Colonic mucosa (tissue), 4 donors: ENCODE measurements at regions not wholly inside any gene's neighbourhood (a gene's known extent, or its start where the extent isn't known, plus 50 kb on each side); places are given as distances from the start of the nearest gene placed in this dataset.
"Not testable (repeated sequence)": the region's sequence is repeated elsewhere in the genome, so short reads cannot be mapped to it uniquely, and the experiment has no call there.

Source experiments
- DNase-seq: peaks from one replicate; pipeline ENCODE4 v3.0.0-alpha.2; 2020
- H3K27ac ChIP-seq: fragments of 200-600 bp; one replicate; pipeline ENCODE4 v1.8.0; 2021
- H3K27me3 ChIP-seq: fragments of 200-600 bp; one replicate; pipeline ENCODE4 v1.8.0; 2021
- H3K36me3 ChIP-seq: fragments of 200-600 bp; one replicate; pipeline ENCODE4 v1.8.0; 2021
- H3K4me1 ChIP-seq: fragments of 200-600 bp; one replicate; pipeline ENCODE4 v1.8.0; 2021; ENCODE audit warnings: mild to moderate bottlenecking
- H3K4me3 ChIP-seq: fragments of 200-600 bp; one replicate; pipeline ENCODE4 v1.8.0; 2021
- H3K9ac ChIP-seq, 2 donors: one replicate each; pipeline ENCODE4 v1.7.0; 2013; ENCODE audit warnings: control low read depth in 2 of 2, low read depth in 2 of 2, low read length in 2 of 2
- H3K9me3 ChIP-seq: fragments of 200-600 bp; one replicate; pipeline ENCODE4 v1.8.0; 2021
- intact Hi-C: fragments of 100-400 bp; cut with DNase I; formaldehyde crosslinking; loops from one replicate; pipeline ENCODE4 v1.14.1; 2022
- TF ChIP-seq, protein P1 (sequence below): fragments of 200-600 bp; IDR thresholded peaks from one replicate; pipeline ENCODE4 v1.8.0; 2022; ENCODE audit warnings: antibody characterized with exemption, mild to moderate bottlenecking
- donor health status: healthy.
- donor health status: DM: no; HTN: no; CAD: no.
- donor health status: DM: no; HTN: no; CAD: no.

DNA sequence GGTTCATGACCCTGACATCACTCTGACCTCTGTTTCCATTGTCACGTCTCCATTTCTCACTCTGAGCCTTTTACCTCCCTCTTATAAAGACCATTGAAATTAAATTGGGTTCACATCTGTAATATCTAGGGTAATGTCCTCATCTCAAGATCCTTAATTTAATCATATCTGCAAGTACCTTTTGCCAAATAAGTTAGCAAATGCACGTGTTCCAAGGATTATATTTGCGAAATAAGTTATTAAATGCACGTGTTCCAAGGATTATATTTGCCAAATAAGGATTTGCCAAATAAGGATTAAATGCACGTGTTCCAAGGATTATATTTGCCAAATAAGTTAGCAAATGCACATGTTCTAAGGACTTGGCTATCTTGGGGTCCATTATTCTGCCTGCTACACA lies 938.0 kb downstream of the NLGN4X start:
- TF ChIP-seq, protein P1, sequence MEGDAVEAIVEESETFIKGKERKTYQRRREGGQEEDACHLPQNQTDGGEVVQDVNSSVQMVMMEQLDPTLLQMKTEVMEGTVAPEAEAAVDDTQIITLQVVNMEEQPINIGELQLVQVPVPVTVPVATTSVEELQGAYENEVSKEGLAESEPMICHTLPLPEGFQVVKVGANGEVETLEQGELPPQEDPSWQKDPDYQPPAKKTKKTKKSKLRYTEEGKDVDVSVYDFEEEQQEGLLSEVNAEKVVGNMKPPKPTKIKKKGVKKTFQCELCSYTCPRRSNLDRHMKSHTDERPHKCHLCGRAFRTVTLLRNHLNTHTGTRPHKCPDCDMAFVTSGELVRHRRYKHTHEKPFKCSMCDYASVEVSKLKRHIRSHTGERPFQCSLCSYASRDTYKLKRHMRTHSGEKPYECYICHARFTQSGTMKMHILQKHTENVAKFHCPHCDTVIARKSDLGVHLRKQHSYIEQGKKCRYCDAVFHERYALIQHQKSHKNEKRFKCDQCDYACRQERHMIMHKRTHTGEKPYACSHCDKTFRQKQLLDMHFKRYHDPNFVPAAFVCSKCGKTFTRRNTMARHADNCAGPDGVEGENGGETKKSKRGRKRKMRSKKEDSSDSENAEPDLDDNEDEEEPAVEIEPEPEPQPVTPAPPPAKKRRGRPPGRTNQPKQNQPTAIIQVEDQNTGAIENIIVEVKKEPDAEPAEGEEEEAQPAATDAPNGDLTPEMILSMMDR: no peak

DNA sequence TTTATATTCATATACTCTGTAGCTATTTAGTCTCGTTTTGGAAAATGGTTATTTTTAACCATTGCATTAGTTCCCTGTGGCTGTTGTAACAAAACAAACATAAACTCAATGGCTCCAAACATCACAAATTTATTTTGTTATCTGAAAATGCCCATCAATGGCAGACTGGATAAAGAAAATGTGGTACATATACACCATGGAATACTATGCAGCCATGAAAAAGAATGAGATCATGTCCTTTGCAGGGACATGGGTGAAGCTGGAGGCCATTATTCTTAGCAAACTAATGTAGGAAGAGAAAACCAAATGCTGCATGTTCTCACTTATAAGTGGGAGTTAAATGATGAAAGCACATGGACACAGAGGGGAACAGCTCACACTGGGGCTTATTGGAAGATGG lies 938.7 kb downstream of the NLGN4X start:
- H3K9ac ChIP-seq, H3K27me3 ChIP-seq, H3K27ac ChIP-seq, DNase-seq, H3K4me3 ChIP-seq, H3K36me3 ChIP-seq, intact Hi-C loops, H3K9me3 ChIP-seq, H3K4me1 ChIP-seq: not testable (repeated sequence)

More for the DNA sequence above, 938.0 kb downstream of the NLGN4X start:
- H3K27ac ChIP-seq: no peak overlapping the region
- no peak overlapping the region for H3K4me3 ChIP-seq
- H3K27me3 ChIP-seq: no peaks in the 10 kb centered on the region
- H3K9ac ChIP-seq: no peak overlapping the region
- no peaks in the 10 kb centered on the region for H3K36me3 ChIP-seq
- no peaks in the 10 kb centered on the region for H3K9me3 ChIP-seq
- no peaks in the 10 kb centered on the region for H3K4me1 ChIP-seq
- intact Hi-C loops: no loop called here
- DNase-seq: no peak

DNA sequence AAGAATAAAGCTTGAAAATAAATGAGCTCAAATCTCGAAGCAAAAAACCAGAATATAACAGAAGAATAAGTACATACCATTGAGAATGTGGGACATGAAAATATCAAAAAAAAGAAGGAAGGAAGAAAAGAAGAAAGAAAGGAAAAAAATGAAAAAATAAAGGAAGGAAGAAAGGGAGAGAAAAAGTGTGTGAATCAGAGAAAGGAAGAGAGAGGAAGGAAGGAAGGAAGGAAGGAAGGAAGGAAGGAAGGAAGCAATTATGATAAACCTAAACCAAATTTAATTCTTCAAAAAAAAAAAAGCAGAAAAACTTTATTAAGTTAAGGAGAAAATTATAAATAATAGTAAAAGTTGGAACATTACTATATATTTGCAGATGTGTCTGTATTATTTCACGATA lies 949.8 kb downstream of the NLGN4X start:
- Histone ChIP-seq H3K4me1 (no peaks in the 10 kb centered on the region), H3K9ac (no peak overlapping the region), H3K9me3 (no peaks in the 10 kb centered on the region), H3K27me3 (no peaks in the 10 kb centered on the region), H3K27ac (no peak overlapping the region), H3K36me3 (no peaks in the 10 kb centered on the region), H3K4me3 (no peak overlapping the region)
- intact Hi-C loops: no loop called here
- DNase-seq: no peak
- TF ChIP-seq, protein P1: no peak

DNA sequence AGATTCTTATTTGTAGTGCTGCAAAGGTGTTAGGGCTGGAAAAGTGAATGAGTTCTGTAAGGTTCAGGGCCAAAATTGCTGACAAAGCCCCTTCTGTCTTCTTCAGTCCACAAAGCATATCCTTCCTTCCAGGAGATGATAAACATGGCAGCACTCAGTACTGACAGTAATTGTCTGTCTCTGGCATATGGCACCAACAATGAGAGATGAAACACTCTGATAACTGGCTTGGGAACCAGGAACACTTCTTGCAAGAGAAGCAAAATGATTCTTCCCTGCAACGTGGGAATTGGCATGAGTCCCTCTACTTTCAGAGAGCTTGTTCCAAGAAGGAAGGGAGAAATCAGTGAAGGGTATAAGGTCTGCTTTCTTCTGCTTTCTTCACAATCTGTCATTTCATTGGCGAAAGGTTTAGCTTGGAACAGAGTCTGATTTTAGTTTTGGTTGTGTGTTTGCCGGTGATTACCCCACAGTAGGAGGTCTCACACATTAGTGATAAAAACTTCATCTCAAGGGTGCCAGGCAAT lies 963.3 kb downstream of the NLGN4X start:
- TF ChIP-seq, protein P1: no peak
- H3K36me3 ChIP-seq: no peaks in the 10 kb centered on the region
- no peak overlapping the region for H3K27ac ChIP-seq
- intact Hi-C loops: no loop called here
- H3K4me3 ChIP-seq: no peak overlapping the region
- no peak for DNase-seq
- H3K27me3 ChIP-seq: no peaks in the 10 kb centered on the region
- H3K9me3 ChIP-seq: no peaks in the 10 kb centered on the region
- H3K4me1 ChIP-seq: no peaks in the 10 kb centered on the region
- H3K9ac ChIP-seq: no peak overlapping the region

DNA sequence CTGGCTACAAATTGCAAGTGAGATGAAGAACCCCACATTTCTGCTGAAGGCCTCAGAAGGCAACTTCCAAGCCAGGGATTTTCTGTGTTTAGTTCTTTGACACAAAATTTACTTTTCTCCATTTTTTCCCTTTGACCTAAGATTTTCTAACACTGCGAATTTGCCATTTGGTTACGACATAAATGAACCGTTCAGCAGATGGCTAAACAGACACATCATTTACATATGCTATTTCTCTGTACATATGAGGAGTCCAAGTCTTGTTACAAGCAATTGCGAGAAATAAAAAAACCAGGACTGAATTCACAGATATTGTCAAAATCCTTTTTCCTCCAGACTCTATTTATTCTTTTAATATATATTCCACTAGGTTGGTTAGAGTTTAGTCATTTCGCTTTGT lies 978.6 kb downstream of the NLGN4X start:
- Histone ChIP-seq H3K9me3 (no peaks in the 10 kb centered on the region), H3K4me1 (no peaks in the 10 kb centered on the region), H3K27ac (no peak overlapping the region), H3K4me3 (no peak overlapping the region), H3K9ac (no peak overlapping the region), H3K27me3 (no peaks in the 10 kb centered on the region), H3K36me3 (no peaks in the 10 kb centered on the region)
- intact Hi-C loops: no loop called here
- no peak for DNase-seq
- TF ChIP-seq, protein P1: no peak

DNA sequence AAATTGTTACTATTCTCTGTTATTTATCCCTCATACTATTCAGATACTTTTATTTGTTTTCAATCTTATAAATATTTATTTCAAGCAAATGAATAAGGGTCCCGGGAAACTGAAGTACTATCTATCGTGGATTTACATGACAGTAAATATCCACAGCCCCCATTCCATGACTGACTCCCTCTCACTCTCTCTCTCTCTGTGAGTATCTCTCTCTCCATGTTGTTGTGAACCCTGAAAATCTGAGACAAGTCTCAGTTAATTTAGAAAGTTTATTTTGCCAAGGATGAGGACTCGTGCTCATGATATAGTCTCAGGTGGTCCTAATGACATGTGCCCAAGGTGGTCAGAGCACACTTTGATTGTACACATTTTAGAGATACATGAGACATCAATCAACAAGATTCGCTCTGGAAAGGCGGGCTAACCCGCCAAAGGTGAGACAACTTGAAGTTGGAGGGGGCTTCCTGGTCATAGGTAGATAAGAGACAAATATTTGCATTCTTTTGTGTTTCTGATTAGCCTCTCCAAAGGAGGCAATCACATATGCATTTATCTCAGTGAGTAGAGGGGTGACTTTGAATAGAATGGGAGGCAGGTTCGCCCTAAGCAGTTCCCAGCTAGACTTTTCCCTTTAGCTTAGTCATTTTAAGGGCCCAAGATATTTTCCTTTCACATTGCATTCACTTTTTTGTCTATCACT lies 986.4 kb downstream of the NLGN4X start:
- Histone ChIP-seq H3K9me3 (no peaks in the 10 kb centered on the region), H3K4me3 (no peak overlapping the region), H3K4me1 (no peaks in the 10 kb centered on the region), H3K27me3 (no peaks in the 10 kb centered on the region), H3K27ac (no peak overlapping the region), H3K36me3 (no peaks in the 10 kb centered on the region), H3K9ac (no peak overlapping the region)
- TF ChIP-seq, protein P1: no peak
- intact Hi-C loops: no loop called here
- DNase-seq: no peak
